HL-60 (cell line): ENCODE measurements at regions not wholly inside any gene's neighbourhood (a gene's known extent, or its start where the extent isn't known, plus 50 kb on each side); places are given as distances from the start of the nearest gene placed in this dataset.

Experiments used
- CTCF ChIP-seq: IDR thresholded peaks from one replicate; pipeline ENCODE4 v1.5.1; 2011; ENCODE audit warnings: low read length, control low read depth, inconsistent platforms; ENCODE audit not compliant: insufficient read depth
- GABPA ChIP-seq: IDR thresholded peaks from 2 replicates; pipeline ENCODE4 v1.6.1; 2012; ENCODE audit warnings: low read depth
- POLR2AphosphoS5 ChIP-seq: IDR thresholded peaks from 2 replicates; pipeline ENCODE4 v1.6.1; 2012; ENCODE audit warnings: low read depth
- REST ChIP-seq: IDR thresholded peaks from 2 replicates; pipeline ENCODE4 v1.6.1; 2012; ENCODE audit warnings: low read depth; ENCODE audit not compliant: insufficient replicate concordance

GRCh38 chr13:63909726-63910375 is 2494.2 kb upstream of the PCDH20 start:
- no peak for TF ChIP-seq CTCF
- TF ChIP-seq POLR2AphosphoS5 = no peak
- no peak for TF ChIP-seq REST
- no peak for TF ChIP-seq GABPA
